MM.1S (cell line): ENCODE measurements at regions not wholly inside any gene's neighbourhood (a gene's known extent, or its start where the extent isn't known, plus 50 kb on each side); places are given as distances from the start of the nearest gene placed in this dataset.

ENCODE experiments used
- DNase-seq: peaks from one replicate; pipeline ENCODE4 v3.0.0-alpha.2; 2015
- H2AFZ ChIP-seq: fragments of 300-600 bp; sonication (generic); 2 replicates; pipeline ENCODE4 v1.6.0; 2016; ENCODE audit warnings: antibody characterized with exemption, low read length
- H3F3A ChIP-seq: fragments of 300-600 bp; sonication (generic); 2 replicates; pipeline ENCODE4 v1.6.1; 2016; ENCODE audit warnings: mild to moderate bottlenecking, antibody characterized with exemption, low read length, moderate library complexity, mixed read lengths; ENCODE audit not compliant: insufficient read depth
- H3K27ac ChIP-seq: fragments of 300-600 bp; sonication (generic); 2 replicates; pipeline ENCODE4 v1.5.1; 2016; ENCODE audit warnings: mild to moderate bottlenecking, low read length
- H3K27me3 ChIP-seq: fragments of 300-600 bp; sonication (generic); replicated peaks from 2 replicates; pipeline ENCODE4 v1.6.0; 2016; ENCODE audit warnings: low read length; ENCODE audit not compliant: insufficient read depth
- H3K36me3 ChIP-seq: fragments of 300-600 bp; sonication (generic); replicated peaks from 2 replicates; pipeline ENCODE4 v1.6.1; 2016; ENCODE audit warnings: mild to moderate bottlenecking, low read length, mixed read lengths; ENCODE audit not compliant: insufficient read depth
- H3K4me1 ChIP-seq: fragments of 300-600 bp; sonication (generic); 2 replicates; pipeline ENCODE4 v1.6.1; 2016; ENCODE audit warnings: low read length, mixed read lengths
- H3K4me2 ChIP-seq: fragments of 300-600 bp; sonication (generic); 2 replicates; pipeline ENCODE4 v1.6.0; 2016; ENCODE audit warnings: low read depth, low read length
- H3K4me3 ChIP-seq: fragments of 300-600 bp; sonication (generic); 2 replicates; pipeline ENCODE4 v1.5.1; 2016; ENCODE audit warnings: low read length, mixed read lengths
- H3K79me2 ChIP-seq: fragments of 300-600 bp; sonication (generic); 2 replicates; pipeline ENCODE4 v1.6.1; 2016; ENCODE audit warnings: mixed run types, low read length, mixed read lengths
- H3K9ac ChIP-seq: fragments of 300-600 bp; sonication (generic); 2 replicates; pipeline ENCODE4 v1.6.1; 2016; ENCODE audit warnings: low read length, mixed read lengths
- H3K9me2 ChIP-seq: fragments of 300-600 bp; sonication (generic); replicated peaks from 2 replicates; pipeline ENCODE4 v1.6.1; 2016; ENCODE audit warnings: mild to moderate bottlenecking, low read length, mixed read lengths; ENCODE audit not compliant: insufficient read depth
- H3K9me3 ChIP-seq: fragments of 300-600 bp; sonication (generic); replicated peaks from 2 replicates; pipeline ENCODE4 v1.6.1; 2016; ENCODE audit warnings: mild to moderate bottlenecking, low read length, mixed read lengths; ENCODE audit not compliant: insufficient read depth
- H4K20me1 ChIP-seq: fragments of 300-600 bp; sonication (generic); 2 replicates; pipeline ENCODE4 v1.6.1; 2016; ENCODE audit warnings: mild to moderate bottlenecking, low read length, moderate library complexity, mixed read lengths; ENCODE audit not compliant: insufficient read depth
- CTCF ChIP-seq: fragments of 300-600 bp; sonication (generic); IDR thresholded peaks from 2 replicates; pipeline ENCODE4 v1.5.1; 2016; ENCODE audit warnings: antibody characterized with exemption, low read length, mixed read lengths
- EZH2 ChIP-seq: fragments of 300-600 bp; sonication (generic); optimal IDR thresholded peaks from 2 replicates; pipeline ENCODE3; 2017; ENCODE audit warnings: low read depth, mild to moderate bottlenecking, antibody characterized with exemption, low read length, mixed read lengths
- EZH2phosphoT487 ChIP-seq: fragments of 300-600 bp; sonication (generic); IDR thresholded peaks from 2 replicates; pipeline ENCODE4 v1.6.1; 2018; ENCODE audit warnings: antibody characterized with exemption, low read length

- TF ChIP-seq CTCF (no peak), EZH2phosphoT487 (no peak), EZH2 (no peak)
- Histone ChIP-seq H3K79me2 (no peaks in the 10 kb centered on the region), H3K27me3 (no peaks in the 10 kb centered on the region), H3K4me3 (no peak overlapping the region), H3K9ac (no peak overlapping the region), H4K20me1 (no peaks in the 10 kb centered on the region), H3K36me3 (no peaks in the 10 kb centered on the region), H3K9me3 (no peaks in the 10 kb centered on the region), H2AFZ (no peak overlapping the region), H3K4me1 (no peaks in the 10 kb centered on the region), H3K4me2 (no peak overlapping the region), H3K9me2 (no peaks in the 10 kb centered on the region), H3F3A (no peaks in the 10 kb centered on the region), H3K27ac (no peak overlapping the region)
- no peak for DNase-seq
Observed at GRCh38 chr7:25385506-25386136, 157.3 kb upstream of the NPVF start.

GRCh38 chr7:25386311-25386744 lies 158.0 kb upstream of the NPVF start:
- Histone ChIP-seq H3F3A (no peaks in the 10 kb centered on the region), H4K20me1 (no peaks in the 10 kb centered on the region), H3K9ac (no peak overlapping the region), H3K4me2 (no peak overlapping the region), H3K27me3 (no peaks in the 10 kb centered on the region), H3K9me3 (no peaks in the 10 kb centered on the region), H3K79me2 (no peaks in the 10 kb centered on the region), H3K9me2 (no peaks in the 10 kb centered on the region), H3K27ac (no peak overlapping the region), H3K4me3 (no peak overlapping the region), H2AFZ (no peak overlapping the region), H3K36me3 (no peaks in the 10 kb centered on the region), H3K4me1 (no peaks in the 10 kb centered on the region)
- TF ChIP-seq EZH2 (no peak), CTCF (no peak), EZH2phosphoT487 (no peak)
- DNase-seq = no peak

- Histone ChIP-seq H3K79me2 (no peaks in the 10 kb centered on the region), H3K9me3 (no peaks in the 10 kb centered on the region), H2AFZ (no peak overlapping the region), H3F3A (no peaks in the 10 kb centered on the region), H3K4me1 (no peaks in the 10 kb centered on the region), H3K36me3 (no peaks in the 10 kb centered on the region), H3K9ac (no peak overlapping the region), H3K27me3 (no peaks in the 10 kb centered on the region), H3K4me3 (no peak overlapping the region), H3K27ac (no peak overlapping the region), H3K4me2 (no peak overlapping the region), H4K20me1 (no peaks in the 10 kb centered on the region), H3K9me2 (no peaks in the 10 kb centered on the region)
- TF ChIP-seq EZH2 (no peak), EZH2phosphoT487 (no peak), CTCF (no peak)
- no peak for DNase-seq
Observed at GRCh38 chr7:25388681-25389080, 160.4 kb upstream of the NPVF start.
